ENCODE measurements at regions not wholly inside any gene's neighbourhood (a gene's known extent, or its start where the extent isn't known, plus 50 kb on each side); places are given as distances from the start of the nearest gene placed in this dataset.

DNA sequence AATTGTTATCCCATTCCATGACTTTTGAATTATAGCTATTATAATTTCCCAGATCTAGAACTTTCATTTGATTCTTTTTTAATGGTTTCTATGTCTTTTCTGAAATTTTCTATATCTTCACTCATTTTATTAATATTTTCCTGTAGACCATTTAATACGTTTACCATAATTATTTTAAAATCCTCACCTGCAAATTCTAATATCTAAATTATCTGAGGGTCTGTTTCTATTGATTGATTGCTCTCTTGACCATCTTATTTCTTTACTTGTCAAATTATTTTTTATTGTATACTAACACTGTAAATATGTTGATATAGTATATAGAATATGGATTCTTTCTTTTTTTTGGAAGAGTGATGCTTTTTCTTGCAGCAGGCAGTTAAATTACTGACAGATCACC, 229.3 kb upstream of the CTBP2 start:
- TF ChIP-seq, protein P1, sequence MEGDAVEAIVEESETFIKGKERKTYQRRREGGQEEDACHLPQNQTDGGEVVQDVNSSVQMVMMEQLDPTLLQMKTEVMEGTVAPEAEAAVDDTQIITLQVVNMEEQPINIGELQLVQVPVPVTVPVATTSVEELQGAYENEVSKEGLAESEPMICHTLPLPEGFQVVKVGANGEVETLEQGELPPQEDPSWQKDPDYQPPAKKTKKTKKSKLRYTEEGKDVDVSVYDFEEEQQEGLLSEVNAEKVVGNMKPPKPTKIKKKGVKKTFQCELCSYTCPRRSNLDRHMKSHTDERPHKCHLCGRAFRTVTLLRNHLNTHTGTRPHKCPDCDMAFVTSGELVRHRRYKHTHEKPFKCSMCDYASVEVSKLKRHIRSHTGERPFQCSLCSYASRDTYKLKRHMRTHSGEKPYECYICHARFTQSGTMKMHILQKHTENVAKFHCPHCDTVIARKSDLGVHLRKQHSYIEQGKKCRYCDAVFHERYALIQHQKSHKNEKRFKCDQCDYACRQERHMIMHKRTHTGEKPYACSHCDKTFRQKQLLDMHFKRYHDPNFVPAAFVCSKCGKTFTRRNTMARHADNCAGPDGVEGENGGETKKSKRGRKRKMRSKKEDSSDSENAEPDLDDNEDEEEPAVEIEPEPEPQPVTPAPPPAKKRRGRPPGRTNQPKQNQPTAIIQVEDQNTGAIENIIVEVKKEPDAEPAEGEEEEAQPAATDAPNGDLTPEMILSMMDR (conservative IDR thresholded peaks at IDR 0.05) = no peak
- no peak for TF ChIP-seq EZH2 (IDR thresholded peaks at IDR 0.05; ENCODE audit: low read depth)
- no peaks in the 10 kb centered on the region for H3K9me3 ChIP-seq (ENCODE audit: insufficient read depth, low read depth)
- intact Hi-C loops (cut with micrococcal nuclease; ENCODE audit: unreplicated experiment) = no loop called here
- H3K79me2 ChIP-seq (ENCODE audit: low read depth) = no peaks in the 10 kb centered on the region
- no peaks in the 10 kb centered on the region for H3K9me2 ChIP-seq (ENCODE audit: insufficient read depth)
- H3K36me3 ChIP-seq (ENCODE audit: low read depth) = no peaks in the 10 kb centered on the region
- no peaks in the 10 kb centered on the region for H3F3A ChIP-seq (ENCODE audit: insufficient read depth, low read depth)
- H3K4me1 ChIP-seq (replicated peaks; ENCODE audit: insufficient read depth) = no peaks in the 10 kb centered on the region
- no peak overlapping the region for H3K27ac ChIP-seq
- CTCF ChIA-PET = no interaction called here
- H4K20me1 ChIP-seq (ENCODE audit: insufficient read depth) = no peaks in the 10 kb centered on the region
- H3K27me3 ChIP-seq (ENCODE audit: insufficient read depth, low read depth) = no peaks in the 10 kb centered on the region
- no peak overlapping the region for H3K4me2 ChIP-seq
- H2AFZ ChIP-seq = no peak overlapping the region
- BruUV-seq (replicated peaks) = no TSS peak
- DNase-seq = no peak
- POLR2A ChIA-PET (ENCODE audit: unreplicated experiment) = no interaction called here
- H3K4me3 ChIP-seq = no peak overlapping the region

DNA sequence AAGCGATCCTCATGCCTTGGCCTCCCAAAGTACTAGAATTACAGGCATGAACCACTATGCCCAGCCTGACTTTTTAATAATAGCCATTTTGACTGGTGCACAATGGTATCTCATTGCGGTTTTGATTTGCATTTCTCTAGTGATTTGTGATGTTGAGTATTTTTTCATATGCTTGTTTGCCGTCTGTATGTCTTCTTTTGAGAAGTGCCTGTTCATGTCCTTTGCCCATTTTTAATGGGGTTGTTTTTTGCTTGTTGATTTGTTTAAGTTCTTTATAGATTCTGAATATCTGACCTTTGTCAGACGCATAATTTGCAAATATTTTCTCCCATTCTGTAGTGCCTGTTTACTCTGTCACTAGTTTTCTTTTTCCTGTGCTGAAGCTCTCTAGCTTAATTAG, 219.2 kb upstream of the CTBP2 start:
- H3K36me3 ChIP-seq (ENCODE audit: low read depth) = no peaks in the 10 kb centered on the region
- peaks cover 4% of the 10 kb centered on the region; the same call in 1 of the 2 replicates for H3K9me3 ChIP-seq (ENCODE audit: insufficient read depth, low read depth)
- no peaks in the 10 kb centered on the region for H3K9me2 ChIP-seq (ENCODE audit: insufficient read depth)
- intact Hi-C loops (cut with micrococcal nuclease; ENCODE audit: unreplicated experiment) = loop anchor here (5.0 kb wide), 1 partner anchor 332 kb away; no protein-coding TSS in a partner anchor
- POLR2A ChIA-PET (ENCODE audit: unreplicated experiment) = no interaction called here
- no peaks in the 10 kb centered on the region for H3K4me1 ChIP-seq (replicated peaks; ENCODE audit: insufficient read depth)
- no peaks in the 10 kb centered on the region for H4K20me1 ChIP-seq (ENCODE audit: insufficient read depth)
- no peak for DNase-seq
- no TSS peak for BruUV-seq (replicated peaks)
- CTCF ChIA-PET = no interaction called here
- H2AFZ ChIP-seq = no peak overlapping the region
- H3K27me3 ChIP-seq (ENCODE audit: insufficient read depth, low read depth) = no peaks in the 10 kb centered on the region
- no peaks in the 10 kb centered on the region for H3F3A ChIP-seq (ENCODE audit: insufficient read depth, low read depth)
- TF ChIP-seq, protein P1 (conservative IDR thresholded peaks at IDR 0.05) = no peak
- no peak for TF ChIP-seq EZH2 (IDR thresholded peaks at IDR 0.05; ENCODE audit: low read depth)
- H3K4me2 ChIP-seq = no peak overlapping the region
- H3K79me2 ChIP-seq (ENCODE audit: low read depth) = no peaks in the 10 kb centered on the region
- H3K27ac ChIP-seq = no peak overlapping the region
- no peak overlapping the region for H3K4me3 ChIP-seq

DNA sequence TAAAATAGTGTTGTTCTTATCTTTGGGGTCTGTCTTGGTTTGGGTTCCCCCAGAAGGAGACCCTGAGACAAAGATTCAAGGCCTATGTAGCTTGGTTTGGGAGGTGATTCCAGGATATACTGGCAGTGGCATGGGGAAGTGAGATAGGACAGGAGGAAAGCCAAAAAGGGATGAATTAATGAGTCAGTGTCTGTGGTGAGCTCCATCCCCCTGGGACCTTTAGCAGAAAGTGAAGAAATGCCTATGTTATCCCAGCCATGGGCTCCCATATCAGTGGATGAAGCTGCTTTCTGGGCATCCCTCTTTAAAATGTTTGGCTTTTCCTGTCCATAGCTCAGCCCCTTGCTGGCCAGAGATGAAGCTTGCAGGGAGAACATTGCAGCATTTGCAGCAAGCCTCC, 217.0 kb upstream of the CTBP2 start:
- ChIA-PET CTCF (no interaction called here), POLR2A (ENCODE audit: unreplicated experiment) (no interaction called here)

More for the DNA sequence above, 217.0 kb upstream of the CTBP2 start:
- no TSS peak for BruUV-seq (replicated peaks)
- H3K4me1 ChIP-seq (replicated peaks; ENCODE audit: insufficient read depth) = no peaks in the 10 kb centered on the region
- H3K4me2 ChIP-seq = no peak overlapping the region
- H4K20me1 ChIP-seq (ENCODE audit: insufficient read depth) = no peaks in the 10 kb centered on the region
- no peak overlapping the region for H3K4me3 ChIP-seq
- no peak for TF ChIP-seq EZH2 (IDR thresholded peaks at IDR 0.05; ENCODE audit: low read depth)
- TF ChIP-seq, protein P1 (conservative IDR thresholded peaks at IDR 0.05) = no peak
- H3F3A ChIP-seq (ENCODE audit: insufficient read depth, low read depth) = no peaks in the 10 kb centered on the region
- no peaks in the 10 kb centered on the region for H3K9me3 ChIP-seq (ENCODE audit: insufficient read depth, low read depth)
- no peaks in the 10 kb centered on the region for H3K36me3 ChIP-seq (ENCODE audit: low read depth)
- no peak for DNase-seq
- intact Hi-C loops (cut with micrococcal nuclease; ENCODE audit: unreplicated experiment) = loop anchor here (5.0 kb wide), 1 partner anchor 330 kb away; no protein-coding TSS in a partner anchor
- no peaks in the 10 kb centered on the region for H3K27me3 ChIP-seq (ENCODE audit: insufficient read depth, low read depth)
- H3K9me2 ChIP-seq (ENCODE audit: insufficient read depth) = no peaks in the 10 kb centered on the region
- no peak overlapping the region for H3K27ac ChIP-seq
- H2AFZ ChIP-seq = no peak overlapping the region
- H3K79me2 ChIP-seq (ENCODE audit: low read depth) = no peaks in the 10 kb centered on the region
